SK-MEL-5 (cell line): ENCODE measurements at regions not wholly inside any gene's neighbourhood (a gene's known extent, or its start where the extent isn't known, plus 50 kb on each side); places are given as distances from the start of the nearest gene placed in this dataset.

ENCODE experiments used
- DNase-seq: peaks from one replicate; pipeline ENCODE4 v3.0.0-alpha.2; 2016; ENCODE audit warnings: low read depth, low spot score
- in situ Hi-C: cut with HindIII; loops from 2 replicates; pipeline ENCODE4 v1.10.0; 2016; ENCODE audit warnings: low sequenced_read_pairs, high pct_unique_total_duplicates, low pct_unique_long_range_greater_than_20kb

DNA sequence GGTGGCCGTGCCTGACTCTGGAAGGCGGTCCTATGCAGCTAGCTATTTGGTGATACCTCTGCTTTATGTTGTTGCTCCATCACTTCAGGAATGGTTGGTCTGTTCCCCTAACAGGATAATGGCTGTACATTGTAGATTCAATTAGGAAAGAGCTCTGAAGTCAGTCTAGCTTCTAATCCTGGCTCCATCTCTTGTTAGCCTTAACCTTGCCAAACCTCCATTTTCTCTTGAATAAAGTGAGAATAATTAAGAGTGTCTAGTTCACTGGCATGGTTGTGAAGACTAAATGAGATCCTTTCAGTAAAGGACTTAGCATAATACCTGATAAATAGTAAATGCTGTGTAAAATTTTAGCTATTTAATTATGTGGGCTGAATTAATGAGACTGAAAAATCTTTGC, 262.5 kb upstream of the ARHGAP20 start:
- in situ Hi-C loops = no loop called here

DNA sequence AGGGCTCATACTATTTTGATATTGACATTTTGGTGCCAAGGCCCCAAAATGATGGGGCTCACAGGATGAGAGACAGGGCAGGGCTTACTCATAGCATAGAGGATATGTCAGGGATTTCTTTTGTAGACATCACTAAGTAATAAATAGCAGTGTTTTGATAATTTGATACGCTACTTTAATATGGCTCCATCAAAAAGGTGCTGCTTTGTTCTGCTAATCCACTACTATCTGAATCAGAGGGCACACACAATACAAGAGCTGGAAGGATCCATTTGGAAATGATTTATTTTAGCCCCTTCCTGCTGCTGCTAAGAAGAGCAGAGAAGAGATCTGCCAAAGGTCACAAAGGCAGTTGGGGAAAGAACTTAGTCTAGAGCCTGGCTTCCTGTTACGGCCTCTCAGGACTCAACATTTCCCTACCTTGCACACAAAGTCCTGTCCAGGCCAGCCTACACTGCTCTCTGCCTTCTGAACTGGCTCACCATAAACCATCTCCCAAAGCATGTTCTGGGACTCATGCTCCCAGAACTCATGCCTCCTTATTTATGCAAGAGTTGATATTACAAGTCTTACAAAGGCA, 261.3 kb upstream of the ARHGAP20 start:
- in situ Hi-C loops = no loop called here
- no peak for DNase-seq

More for the DNA sequence above, 262.5 kb upstream of the ARHGAP20 start:
- no peak for DNase-seq

DNA sequence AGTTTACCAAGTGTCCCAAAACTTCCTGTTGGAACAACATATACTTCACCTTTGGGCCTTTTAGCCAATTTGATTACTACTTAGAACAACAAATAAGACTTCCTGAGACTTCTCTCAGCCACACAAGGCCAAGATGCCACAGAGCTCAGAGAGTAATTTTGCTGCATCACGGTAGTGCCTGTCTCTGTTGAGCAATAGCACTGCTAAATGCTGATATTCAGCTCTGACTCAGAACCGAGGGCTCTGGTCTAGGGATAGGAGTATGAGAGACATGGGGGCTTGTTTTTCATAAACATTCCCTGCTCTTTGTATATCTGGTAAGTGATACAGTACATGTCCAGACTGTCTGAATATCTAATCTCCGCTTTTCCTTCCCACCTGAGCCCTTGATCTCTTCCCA, 260.4 kb upstream of the ARHGAP20 start:
- in situ Hi-C loops = no loop called here
- no peak for DNase-seq

DNA sequence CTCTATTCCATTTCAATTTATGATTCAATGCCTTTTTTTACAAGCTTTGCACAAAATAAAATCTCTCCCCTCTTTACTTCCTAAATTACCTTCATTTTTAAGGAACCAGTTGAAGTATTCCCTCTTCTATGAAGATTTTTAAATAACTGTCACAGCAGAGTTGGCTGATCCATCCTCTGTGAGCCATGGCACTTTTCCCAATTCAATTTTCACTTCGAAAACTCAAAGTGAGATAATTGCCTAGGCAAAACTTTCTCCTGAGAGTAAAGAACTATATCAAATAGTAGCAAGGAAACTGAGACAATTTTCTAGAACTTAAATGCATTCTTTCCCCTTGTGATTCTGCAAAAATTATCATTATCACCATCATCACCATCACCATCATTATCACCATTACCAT, 259.9 kb upstream of the ARHGAP20 start:
- in situ Hi-C loops = no loop called here
- DNase-seq = no peak

DNA sequence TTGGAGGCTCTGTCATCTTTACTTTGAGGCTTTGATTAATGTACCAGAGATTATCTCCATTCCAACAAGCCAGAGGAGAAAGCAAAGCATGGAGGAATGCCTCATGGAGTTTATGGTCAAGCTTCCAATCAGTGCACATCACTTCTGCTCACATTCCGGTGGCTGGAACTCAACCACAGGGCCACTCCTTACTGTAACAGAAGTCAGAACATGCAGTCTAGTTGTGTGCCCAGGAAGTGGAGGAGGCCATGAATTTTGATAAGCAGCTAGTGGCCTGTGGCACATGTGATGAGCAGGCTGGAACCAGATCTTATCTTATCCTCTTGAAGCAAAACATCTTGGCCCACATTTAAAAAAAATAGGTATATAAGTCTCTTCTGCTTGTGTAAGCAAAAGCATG, 258.9 kb upstream of the ARHGAP20 start:
- in situ Hi-C loops = no loop called here

DNA sequence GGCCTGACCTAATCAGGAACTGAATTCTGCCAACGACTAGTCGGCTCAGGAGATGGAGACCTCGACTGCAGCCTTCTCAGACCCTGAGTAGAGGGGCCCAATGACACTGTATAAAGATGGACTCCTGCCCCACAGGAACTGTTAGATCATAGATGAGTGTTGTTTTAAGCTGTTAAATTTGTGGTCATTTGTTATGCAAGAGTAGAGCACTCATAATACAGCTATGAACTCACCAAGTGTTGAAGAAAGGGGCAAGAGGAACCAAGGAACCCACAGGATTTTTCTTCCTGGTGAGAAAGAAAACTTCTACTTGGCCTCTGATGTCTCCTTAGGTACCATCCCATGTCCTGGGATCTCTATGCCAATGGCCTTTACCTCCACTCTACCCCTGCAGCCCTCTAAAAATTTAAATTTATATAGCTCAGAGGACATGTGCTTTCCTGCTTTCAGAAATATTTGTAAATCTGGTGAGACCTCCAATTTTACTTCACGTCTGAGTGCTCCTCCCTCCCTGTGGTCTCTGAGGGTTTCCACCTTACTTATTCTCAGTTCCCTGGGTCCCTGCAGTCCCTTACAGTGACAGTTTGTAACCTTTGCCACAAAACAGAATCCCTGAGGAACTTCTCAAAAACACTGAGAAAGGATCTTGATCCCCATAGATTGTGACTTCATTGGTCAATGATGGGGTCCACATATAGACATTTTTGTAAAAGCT, 256.3 kb upstream of the ARHGAP20 start:
- no peak for DNase-seq
- in situ Hi-C loops = no loop called here

More for the DNA sequence above, 258.9 kb upstream of the ARHGAP20 start:
- no peak for DNase-seq

DNA sequence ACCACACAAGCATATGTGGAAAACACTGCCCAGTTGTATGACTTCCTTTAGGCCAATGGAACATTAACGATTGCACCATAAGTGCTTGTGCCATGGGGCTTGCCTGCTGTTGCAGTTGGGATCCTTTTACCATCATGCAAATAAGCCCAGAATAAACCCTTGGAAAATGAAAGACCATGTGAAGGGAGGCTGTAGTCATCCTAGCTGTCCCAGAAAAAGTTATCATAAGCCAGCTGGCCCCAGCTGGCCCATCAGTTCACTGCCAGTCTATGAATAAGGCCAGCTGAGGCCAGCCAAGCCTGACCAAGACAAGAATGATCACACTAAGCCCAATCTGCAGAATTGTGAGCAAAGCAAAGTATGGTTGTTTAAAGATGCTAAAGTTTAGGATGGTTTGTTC, 253.9 kb upstream of the ARHGAP20 start:
- no peak for DNase-seq
- in situ Hi-C loops = no loop called here

DNA sequence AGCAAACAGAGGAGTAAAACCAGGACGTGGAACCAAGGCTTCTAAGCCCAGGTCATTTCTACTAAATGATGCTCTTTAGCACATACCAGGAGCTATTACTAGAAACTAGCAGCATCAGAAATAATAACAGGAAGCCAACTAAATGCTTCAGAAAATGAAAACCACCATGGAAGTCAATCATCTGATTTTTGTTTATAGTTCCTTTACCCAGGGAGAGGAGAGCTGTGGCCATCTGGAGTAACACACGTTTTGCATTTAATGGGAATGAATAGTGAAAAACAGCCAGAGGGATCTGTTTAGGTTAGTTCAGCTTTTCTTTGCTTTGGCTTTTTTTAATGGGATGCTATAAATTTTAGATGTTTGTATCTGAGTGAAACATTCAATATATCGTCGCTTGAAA, 250.7 kb upstream of the ARHGAP20 start:
- no peak for DNase-seq
- in situ Hi-C loops = no loop called here

DNA sequence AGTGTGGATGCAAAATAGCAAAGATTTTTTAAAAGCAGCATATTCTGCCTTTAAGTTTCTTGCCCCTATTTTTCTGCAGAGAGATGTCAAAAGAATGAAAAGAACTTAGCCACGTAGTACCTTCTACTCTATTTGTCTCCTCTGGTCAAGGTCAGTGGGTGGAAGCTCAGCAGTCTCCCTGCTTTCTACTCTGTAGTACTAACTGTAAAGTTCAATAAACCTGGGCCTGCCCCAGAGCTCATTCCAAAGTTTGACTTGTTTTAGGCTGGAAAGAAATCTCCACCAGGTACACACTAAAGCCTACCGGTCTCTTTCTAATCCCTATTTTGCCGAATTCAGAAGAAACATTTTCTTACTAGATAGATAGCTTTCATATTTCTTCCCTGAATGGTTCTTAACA, 247.9 kb upstream of the ARHGAP20 start:
- DNase-seq = no peak
- in situ Hi-C loops = no loop called here

DNA sequence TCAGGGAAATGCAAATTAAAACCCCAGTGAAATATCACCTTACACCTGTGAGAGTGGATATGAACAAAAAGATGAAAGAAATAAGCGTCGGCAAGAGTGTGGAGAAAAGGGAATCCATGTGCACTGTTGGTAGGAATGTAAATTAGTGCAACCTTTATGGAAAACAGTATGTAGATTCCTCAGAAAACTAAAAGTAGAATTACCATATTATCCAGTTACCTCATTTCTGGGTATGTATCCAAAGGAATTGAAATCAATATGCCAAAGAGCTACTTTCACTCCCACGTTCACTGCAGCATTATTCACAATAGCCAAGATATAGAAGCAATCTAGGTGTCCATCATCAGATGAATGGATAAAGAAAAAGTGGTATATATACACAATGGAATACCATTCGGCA, 246.0 kb upstream of the ARHGAP20 start:
- no peak for DNase-seq
- in situ Hi-C loops = no loop called here

DNA sequence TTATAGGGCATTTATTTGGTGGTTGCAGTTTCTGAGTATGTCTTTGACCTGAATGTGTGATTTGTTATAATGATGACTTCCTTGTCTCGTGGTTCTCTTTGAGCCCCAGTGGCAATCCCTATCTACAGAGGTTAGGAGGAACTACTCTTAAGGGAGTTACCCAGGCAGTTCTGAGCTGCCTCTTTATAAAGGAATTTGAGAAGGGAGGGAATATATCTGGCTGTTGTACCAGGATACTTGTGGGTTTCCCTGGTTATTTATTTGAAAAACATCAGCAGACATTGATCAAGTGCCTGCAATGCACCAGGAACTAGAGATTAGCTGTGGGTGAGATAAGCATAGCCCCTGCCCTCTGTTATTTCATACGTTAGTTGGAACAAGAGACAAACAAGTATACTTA, 243.5 kb upstream of the ARHGAP20 start:
- in situ Hi-C loops = no loop called here
- DNase-seq = no peak

DNA sequence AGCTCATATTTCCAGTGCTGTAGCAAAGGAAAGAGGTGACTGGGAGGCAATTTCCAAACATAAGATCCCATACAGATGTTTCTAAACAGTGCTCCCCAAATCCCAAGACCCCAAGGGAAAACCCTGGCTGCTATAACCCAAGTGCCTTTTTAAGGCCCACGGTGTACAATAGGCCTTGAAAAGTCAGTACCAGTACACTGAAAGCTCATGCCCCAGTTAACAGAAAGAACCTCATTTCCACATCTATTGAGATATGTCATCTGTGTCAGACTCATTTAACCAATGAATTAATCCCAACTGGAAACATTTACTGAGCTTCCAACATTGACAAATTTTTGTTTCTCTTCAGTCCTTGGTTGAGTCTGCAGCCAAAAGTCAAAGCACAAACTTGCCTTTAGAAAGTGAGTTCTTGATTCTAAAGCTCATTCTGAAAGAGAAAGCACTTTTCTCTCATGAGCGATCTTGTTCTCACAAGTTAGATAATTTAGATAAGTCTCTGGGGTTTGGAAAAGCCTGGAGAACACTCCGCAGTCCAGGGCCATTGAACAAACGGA, 239.8 kb upstream of the ARHGAP20 start:
- in situ Hi-C loops = no loop called here
- DNase-seq = no peak

DNA sequence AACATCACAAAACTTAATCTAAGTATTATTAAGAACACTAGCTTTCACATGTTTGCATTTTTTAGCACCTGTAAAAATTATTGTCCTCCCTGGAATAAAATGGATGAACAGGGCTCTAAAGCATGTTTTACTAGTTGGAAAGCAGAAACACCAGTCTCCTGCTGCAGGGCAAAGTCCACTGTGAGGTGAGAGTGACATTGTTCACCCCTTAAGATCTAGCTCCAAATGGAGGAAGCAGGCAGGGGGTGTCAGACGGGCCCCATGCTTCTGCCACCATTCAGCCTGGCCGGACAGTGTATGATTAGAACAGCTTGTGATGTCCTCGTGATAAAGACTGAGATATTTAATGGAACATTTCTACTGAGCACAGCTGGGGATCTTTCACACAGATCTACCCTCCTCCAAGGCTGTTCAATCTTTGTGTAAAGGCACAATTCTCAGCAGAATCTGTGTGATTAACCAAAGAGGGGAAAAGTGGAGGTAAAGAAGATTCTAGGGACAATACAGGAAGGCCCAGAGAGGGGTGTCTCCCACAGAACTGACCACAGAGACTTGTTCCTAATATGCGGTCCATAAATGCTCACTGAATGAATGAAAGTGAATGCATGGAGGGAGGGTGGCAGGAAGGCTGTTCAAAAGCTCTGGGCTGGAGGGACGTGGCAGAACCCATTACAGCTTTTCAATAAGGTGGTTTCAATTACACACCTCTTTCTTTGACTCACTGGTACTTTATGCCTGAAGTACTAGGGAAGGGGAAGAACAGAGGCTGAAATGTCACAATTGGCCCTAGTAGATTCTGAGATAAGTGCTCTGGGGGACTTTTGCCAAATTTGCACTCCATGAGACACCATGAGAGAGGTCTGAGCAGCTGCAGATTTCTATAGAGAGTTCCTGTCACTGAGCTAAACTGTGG, 239.1 kb upstream of the ARHGAP20 start:
- DNase-seq = peak; percentile 1
- in situ Hi-C loops = no loop called here

DNA sequence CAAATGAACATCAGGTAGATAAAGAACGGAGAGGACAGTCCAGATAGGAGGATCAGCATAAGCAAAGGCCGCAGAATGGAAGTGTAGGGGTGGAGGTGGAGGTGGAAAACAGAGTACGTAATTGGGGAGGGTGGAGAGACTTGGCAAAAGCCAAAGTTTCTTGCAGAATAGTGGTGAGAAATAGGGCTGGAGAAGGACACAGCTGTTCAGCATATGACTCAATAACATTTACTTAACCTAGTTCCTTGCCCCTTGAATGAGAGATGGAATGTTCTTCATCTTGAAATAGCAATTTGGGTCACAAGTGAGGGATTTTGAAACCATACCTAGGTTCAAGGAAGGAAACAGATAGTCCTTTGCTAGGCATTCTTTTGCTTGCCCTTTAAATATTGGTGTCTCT, 235.9 kb upstream of the ARHGAP20 start:
- in situ Hi-C loops = no loop called here
- DNase-seq = no peak

DNA sequence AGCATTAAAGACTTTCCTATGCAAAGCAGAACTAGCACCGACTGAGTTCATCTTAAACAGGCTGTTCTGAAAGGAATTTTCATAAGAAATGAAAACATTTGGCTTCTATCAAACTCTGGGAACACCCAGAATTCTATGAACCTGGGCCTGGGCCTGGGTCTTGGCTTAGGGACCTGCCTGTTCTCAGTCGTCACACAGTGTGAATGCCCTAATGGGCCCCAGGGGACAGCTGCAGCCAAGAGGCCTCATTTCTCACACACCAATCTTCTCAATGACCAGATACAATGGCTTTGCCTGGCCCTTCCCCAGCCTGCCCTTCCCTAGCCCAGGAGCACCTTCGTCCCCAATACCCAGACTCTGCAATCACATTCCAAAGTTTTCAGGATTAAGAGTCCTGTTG, 234.9 kb upstream of the ARHGAP20 start:
- in situ Hi-C loops = no loop called here
- DNase-seq = no peak

DNA sequence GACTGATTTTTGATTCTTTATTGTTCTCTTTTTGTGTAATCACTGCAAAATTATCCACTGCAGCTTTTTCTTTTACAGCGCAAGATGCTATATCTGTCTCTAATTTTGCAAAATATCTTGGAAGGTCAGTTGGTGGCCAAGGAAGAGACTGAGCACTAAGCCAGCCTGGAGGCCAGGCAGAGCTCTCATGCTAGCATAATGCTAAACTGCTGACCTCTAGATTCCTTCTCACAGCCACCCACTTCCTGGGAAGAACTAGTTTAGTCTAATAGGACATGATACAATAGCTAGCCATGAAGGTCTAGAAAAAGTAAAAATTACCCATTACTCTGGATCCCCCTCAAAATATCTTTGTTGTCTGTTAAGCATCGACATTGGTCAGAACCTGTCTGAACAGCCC, 227.2 kb upstream of the ARHGAP20 start:
- DNase-seq = no peak
- in situ Hi-C loops = no loop called here

DNA sequence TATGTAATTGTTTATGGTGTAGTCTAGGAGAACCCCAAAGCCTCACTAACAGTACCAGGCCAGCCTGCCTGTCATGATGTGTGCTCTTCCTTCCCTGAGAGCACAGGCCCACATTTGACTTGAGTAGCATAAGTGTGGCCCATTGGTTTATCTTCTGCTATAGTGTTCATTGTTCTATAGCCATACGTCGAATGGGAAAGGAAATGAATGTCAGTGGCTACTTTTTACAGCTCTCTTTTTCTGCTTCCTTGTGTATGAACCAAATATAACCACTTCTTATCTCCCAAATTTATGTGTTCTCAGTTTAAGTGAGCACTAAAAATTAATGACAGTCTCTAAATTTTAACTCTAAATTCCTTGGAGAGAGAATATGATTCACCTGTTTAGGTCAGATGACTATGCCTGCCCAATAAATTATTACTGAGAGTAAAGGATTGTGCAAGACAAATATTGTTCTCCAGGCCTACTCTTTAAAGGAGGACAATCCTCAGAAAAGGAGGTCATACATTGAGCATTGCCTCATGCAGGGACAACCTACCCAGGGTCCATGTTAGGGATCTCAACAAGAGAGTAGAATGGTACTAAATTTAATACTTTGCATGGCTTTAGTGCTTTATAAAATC, 222.9 kb upstream of the ARHGAP20 start:
- no peak for DNase-seq
- in situ Hi-C loops = no loop called here

DNA sequence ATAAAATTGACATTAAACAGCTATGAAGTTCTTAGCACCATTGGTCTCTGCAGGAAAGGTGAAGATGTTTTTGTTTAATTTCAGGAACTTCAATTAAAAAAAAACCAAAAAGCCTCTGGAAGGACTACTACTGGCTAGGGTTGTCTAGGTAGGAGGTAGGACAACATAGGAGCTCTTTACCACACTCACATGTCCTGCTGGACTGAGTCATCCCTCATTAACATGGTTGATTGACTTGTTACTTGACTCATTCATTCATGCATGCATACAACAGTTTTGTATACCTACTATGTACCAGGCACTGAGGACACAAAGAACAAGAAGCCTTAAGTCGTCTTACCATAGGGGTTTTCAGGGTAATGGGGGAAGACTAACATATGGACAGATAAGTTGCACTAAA, 216.9 kb upstream of the ARHGAP20 start:
- in situ Hi-C loops = no loop called here
- DNase-seq = no peak
